Thymus (tissue), 11 donors: ENCODE measurements at regions not wholly inside any gene's neighbourhood (a gene's known extent, or its start where the extent isn't known, plus 50 kb on each side); places are given as distances from the start of the nearest gene placed in this dataset.
"Not testable (repeated sequence)": the region's sequence is repeated elsewhere in the genome, so short reads cannot be mapped to it uniquely, and the experiment has no call there.

ENCODE experiments used
- DNase-seq, 9 donors: peaks; one replicate each; pipeline ENCODE4 v3.0.0-alpha.2; 2013; ENCODE audit warnings: low spot score in 9 of 9, low read depth in 6 of 9, missing footprints in 1 of 9
- H3K27ac ChIP-seq, 2 donors: one replicate each; pipeline ENCODE4 v1.5.1; 2013; ENCODE audit warnings: control low read depth in 1 of 2, low read depth in 1 of 2, low read length in 1 of 2, mild to moderate bottlenecking in 1 of 2, moderate library complexity in 1 of 2
- H3K27me3 ChIP-seq, 2 donors: one replicate each; pipeline ENCODE4 v1.5.1; 2013; ENCODE audit warnings: low read length in 1 of 2; ENCODE audit not compliant: control insufficient read depth in 2 of 2, insufficient read depth in 1 of 2
- H3K36me3 ChIP-seq, 2 donors: one replicate each; pipeline ENCODE4 v1.5.1; 2013; ENCODE audit warnings: low read length in 1 of 2, mild to moderate bottlenecking in 1 of 2, moderate library complexity in 1 of 2; ENCODE audit not compliant: control insufficient read depth in 2 of 2, insufficient read depth in 2 of 2
- H3K4me1 ChIP-seq, 2 donors: one replicate each; pipeline ENCODE4 v1.5.1; 2013; ENCODE audit warnings: low read length in 2 of 2; ENCODE audit not compliant: control insufficient read depth in 2 of 2, insufficient read depth in 2 of 2
- H3K4me3 ChIP-seq, 2 donors: one replicate each; pipeline ENCODE4 v1.5.1; 2013; ENCODE audit warnings: low read length in 2 of 2, control low read depth in 1 of 2, mild to moderate bottlenecking in 1 of 2
- H3K9me3 ChIP-seq, 2 donors: one replicate each; pipeline ENCODE4 v1.5.1; 2013; ENCODE audit warnings: low read length in 1 of 2, mild to moderate bottlenecking in 1 of 2; ENCODE audit not compliant: control insufficient read depth in 2 of 2, insufficient read depth in 1 of 2
- WGBS: extraction: QIAGEN DNeasy Blood & Tissue Kit; methylation state at CpG from one replicate; pipeline ENCODE4 v1.1.7; 2013; 5-methylcytosine and 5-hydroxymethylcytosine counted together
- donor health status: healthy.

DNA sequence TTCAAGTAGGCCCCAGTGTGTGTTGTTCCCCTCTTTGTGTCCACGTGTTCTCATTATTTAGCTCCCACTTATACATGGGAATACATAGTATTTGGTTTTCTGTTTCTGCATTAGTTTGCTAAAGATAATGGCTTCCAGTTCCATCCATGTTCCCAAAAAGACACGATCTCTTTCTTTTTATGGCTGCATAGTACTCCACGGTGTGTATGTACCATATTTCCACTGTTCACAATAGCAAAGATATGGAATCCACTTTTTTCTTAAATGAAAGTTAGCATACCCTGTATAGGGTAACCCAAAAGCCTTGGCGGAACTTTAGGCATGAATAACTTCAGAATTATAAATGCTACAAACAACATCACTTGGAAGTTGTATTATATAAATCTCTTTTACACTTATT is 83.4 kb upstream of the NDUFV2 start:
- no peaks in the 10 kb centered on the region for H3K9me3 ChIP-seq
- no peaks in the 10 kb centered on the region for H3K27me3 ChIP-seq
- WGBS = 98% methylated on average over 4 of the region's 4 CpGs
- DNase-seq = no peak
- no peaks in the 10 kb centered on the region for H3K36me3 ChIP-seq
- H3K27ac ChIP-seq = no peak overlapping the region
- peaks cover 2 to 23% of the 10 kb centered on the region in 2 donors for H3K4me1 ChIP-seq
- no peak overlapping the region for H3K4me3 ChIP-seq

DNA sequence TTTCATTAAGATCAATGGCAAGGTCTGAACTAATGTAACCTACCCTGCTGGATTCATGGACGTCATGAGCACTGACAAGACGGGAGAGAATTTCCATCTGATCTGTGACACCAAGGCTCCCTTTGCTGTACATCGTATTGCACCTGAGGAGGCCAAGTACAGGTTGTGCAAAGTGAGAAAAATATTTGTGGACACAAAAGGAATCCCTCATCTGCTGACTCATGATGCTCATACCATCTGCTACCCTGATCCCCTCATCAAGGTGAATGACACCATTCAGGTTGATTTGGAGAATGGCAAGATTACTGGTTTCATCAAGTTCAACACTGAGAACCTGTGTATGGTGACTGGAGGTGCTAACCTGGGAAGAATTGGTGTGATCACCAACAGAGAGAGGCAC is 82.3 kb upstream of the NDUFV2 start:
- H3K27ac ChIP-seq = no peak overlapping the region
- no peaks in the 10 kb centered on the region for H3K36me3 ChIP-seq
- H3K27me3 ChIP-seq = no peaks in the 10 kb centered on the region
- WGBS = 96% methylated on average over 3 of the region's 3 CpGs
- DNase-seq = no peak
- H3K9me3 ChIP-seq = no peaks in the 10 kb centered on the region
- no peak overlapping the region for H3K4me3 ChIP-seq
- H3K4me1 ChIP-seq = peaks cover 2 to 20% of the 10 kb centered on the region in 2 donors

DNA sequence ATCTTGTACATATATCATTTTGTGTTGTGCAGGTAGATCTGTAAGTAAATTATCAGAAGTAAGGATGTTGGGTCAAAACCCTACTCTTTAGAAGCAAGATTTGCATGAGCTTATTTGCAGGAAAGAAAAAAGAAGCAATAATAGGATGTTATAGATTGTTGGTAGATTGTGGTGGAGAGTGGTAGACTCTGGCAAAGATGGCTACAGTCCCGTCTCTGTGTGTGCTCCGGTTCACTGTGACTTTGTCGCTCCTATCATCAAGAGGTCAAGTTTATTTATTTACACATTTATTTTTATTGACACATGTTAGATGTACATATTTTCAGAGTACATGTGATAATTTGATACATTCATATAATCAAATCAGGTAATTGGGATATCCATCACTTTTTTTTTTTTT is 81.0 kb upstream of the NDUFV2 start:
- no peak for DNase-seq
- 97% methylated on average over 3 of the region's 3 CpGs for WGBS
- H3K27me3 ChIP-seq = no peaks in the 10 kb centered on the region
- no peak overlapping the region for H3K4me3 ChIP-seq
- H3K36me3 ChIP-seq = no peaks in the 10 kb centered on the region
- H3K9me3 ChIP-seq = no peaks in the 10 kb centered on the region
- H3K4me1 ChIP-seq = peaks cover 2 to 16% of the 10 kb centered on the region in 2 donors
- no peak overlapping the region for H3K27ac ChIP-seq

DNA sequence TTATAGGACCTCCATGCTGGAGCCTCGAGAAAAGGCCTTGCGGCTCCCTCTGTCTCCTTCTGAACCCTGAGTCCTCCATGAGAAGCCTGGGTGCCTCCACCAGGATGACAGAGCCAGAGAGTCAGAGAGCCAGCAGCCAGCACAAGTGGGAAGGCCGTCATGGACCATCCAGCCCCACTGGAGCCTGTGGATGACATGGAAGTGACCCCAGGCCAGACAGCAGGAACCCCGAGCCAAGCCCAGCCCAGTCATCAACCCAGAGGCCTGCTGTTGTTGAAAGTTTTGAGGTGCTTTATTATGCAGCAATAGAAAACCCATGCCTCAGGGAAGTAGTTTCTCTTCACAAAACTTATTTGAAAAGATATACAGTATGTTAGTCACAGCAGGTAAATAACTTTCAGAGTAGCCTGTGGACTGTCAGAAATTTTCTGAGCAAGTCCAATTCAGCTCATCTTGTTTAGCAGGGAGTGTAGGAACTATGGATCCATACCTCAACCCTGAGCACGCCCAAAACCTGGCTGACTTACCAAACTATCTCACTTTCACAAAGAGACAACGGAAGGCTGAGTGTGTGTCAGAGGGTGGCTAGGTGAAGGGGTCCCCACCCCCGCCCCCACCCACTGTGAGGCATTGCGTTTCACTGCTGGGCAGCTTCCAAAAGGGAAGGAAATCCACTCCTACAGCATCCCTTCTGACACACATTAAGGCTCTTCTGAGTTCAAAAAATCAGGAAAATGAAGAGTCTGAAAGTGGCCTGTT is 79.9 kb upstream of the NDUFV2 start:
- no peaks in the 10 kb centered on the region for H3K27me3 ChIP-seq
- no peaks in the 10 kb centered on the region for H3K36me3 ChIP-seq
- 85% methylated on average over 8 of the region's 8 CpGs for WGBS
- no peak overlapping the region for H3K4me3 ChIP-seq
- peaks cover 2 to 4% of the 10 kb centered on the region in 2 donors for H3K4me1 ChIP-seq
- DNase-seq = no peak
- no peak overlapping the region for H3K27ac ChIP-seq
- no peaks in the 10 kb centered on the region for H3K9me3 ChIP-seq

DNA sequence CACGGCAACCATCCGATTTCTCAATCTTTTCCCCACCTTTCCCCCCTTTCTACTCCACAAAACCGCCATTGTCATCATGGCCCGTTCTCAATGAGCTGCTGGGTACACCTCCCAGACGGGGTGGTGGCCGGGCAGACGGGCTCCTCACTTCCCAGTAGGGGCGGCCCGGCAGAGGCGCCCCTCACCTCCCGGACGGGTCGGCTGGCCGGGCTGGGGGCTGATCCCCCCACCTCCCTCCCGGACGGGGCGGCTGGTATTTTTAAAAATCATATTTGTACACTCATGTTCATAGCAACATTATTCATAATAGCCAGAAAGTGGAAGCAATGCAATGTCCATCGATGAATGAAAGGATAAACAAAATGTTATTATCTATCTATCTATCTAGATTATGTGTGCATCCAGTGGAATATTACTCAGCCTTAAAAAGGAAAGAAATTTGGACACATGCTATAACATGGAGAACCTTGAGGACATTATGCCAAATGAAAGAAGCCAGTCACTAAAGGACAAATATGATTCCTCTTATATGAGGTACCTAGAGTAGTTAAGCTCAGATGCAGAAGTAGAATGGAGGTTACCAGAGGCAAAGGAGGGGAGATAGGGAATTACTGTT is 78.4 kb upstream of the NDUFV2 start:
- not testable (repeated sequence) for DNase-seq, H3K27me3 ChIP-seq, H3K4me3 ChIP-seq, H3K9me3 ChIP-seq, H3K27ac ChIP-seq, H3K36me3 ChIP-seq, H3K4me1 ChIP-seq
- 98% methylated on average over 15 of the region's 18 CpGs for WGBS

DNA sequence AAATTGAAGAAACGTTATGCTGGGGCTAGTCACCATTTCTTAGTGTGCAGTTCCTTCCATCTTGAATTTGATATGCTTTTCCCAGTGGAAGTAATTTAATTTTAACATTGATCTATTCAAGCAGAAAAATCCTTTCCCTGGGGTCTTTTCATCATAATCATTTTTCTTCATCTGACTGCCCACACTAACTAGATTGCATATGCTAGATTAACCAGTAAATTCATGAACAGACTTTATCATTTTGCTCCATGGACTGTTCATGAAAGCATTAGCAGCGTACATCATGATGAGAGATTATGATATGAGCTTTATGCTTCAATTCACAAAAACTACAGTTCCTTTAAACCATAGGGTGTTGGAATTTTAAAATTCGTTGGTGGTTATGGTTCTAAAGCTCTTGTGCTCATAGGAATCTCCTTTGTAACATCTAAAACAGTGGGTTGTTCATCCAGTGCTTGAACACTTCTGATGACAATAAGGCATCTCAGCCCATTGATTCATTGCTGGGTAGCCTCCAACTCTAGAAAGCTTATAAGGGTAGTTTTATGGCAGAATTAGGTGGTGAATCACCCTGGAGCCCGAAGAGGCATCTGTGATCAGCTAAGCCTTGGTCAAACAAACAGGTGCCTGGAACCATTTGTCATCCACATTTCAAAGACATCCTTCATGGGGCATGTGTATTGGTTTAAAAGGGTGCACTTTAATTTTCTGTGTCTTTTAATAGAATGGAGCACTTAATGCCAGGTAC is 77.2 kb upstream of the NDUFV2 start:
- Histone ChIP-seq H3K4me1 (no peaks in the 10 kb centered on the region), H3K36me3 (no peaks in the 10 kb centered on the region), H3K27ac (no peak overlapping the region), H3K27me3 (no peaks in the 10 kb centered on the region), H3K9me3 (no peaks in the 10 kb centered on the region), H3K4me3 (no peak overlapping the region)
- no peak for DNase-seq
- 79% methylated on average over 4 of the region's 4 CpGs for WGBS

DNA sequence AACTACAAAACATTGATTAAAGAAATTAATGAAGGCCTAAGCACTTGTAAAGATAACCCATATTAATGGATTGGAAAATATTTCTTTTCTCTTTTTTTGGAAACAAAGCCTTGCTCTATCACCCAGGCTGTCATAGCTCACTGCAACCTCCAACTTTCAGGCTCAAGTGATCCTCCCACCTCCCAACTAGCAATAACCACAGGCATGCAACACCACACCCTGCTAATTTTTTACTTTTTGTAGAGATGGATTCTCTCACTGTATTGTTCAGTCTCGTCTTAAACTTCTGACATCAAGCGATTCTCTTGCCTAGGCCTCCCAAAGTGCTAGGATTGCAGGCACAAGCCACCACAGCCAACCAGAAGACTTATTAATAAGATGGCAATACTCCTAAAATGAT is 73.4 kb upstream of the NDUFV2 start:
- no peaks in the 10 kb centered on the region for H3K9me3 ChIP-seq
- no peaks in the 10 kb centered on the region for H3K27me3 ChIP-seq
- no peak overlapping the region for H3K4me3 ChIP-seq
- no peak overlapping the region for H3K27ac ChIP-seq
- H3K4me1 ChIP-seq = no peaks in the 10 kb centered on the region
- H3K36me3 ChIP-seq = no peaks in the 10 kb centered on the region
- DNase-seq = no peak
- 97% methylated on average over 2 of the region's 2 CpGs for WGBS

DNA sequence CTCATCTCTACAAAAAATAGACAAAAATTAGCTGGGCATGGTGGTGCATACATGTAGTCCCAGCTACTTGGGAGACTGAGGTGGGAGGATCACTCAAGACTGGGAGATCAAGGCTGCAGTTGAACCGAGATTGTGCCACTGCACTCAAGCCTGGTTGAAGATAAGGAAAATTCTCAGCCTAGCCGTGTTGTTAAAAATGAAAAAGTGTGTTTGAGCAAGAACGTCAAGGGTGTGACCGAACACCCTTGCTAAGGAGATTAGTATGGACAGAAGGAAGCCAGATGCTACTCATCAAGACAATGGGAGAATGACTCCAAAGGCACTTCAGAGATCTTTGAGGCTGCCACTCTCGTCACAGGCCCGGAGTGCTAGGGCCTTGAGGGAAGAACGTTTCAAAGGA is 70.0 kb upstream of the NDUFV2 start:
- Histone ChIP-seq H3K4me3 (no peak overlapping the region), H3K4me1 (no peaks in the 10 kb centered on the region), H3K9me3 (no peaks in the 10 kb centered on the region), H3K27me3 (no peaks in the 10 kb centered on the region), H3K27ac (no peak overlapping the region), H3K36me3 (no peaks in the 10 kb centered on the region)
- WGBS = 99% methylated on average over 7 of the region's 7 CpGs
- no peak for DNase-seq

DNA sequence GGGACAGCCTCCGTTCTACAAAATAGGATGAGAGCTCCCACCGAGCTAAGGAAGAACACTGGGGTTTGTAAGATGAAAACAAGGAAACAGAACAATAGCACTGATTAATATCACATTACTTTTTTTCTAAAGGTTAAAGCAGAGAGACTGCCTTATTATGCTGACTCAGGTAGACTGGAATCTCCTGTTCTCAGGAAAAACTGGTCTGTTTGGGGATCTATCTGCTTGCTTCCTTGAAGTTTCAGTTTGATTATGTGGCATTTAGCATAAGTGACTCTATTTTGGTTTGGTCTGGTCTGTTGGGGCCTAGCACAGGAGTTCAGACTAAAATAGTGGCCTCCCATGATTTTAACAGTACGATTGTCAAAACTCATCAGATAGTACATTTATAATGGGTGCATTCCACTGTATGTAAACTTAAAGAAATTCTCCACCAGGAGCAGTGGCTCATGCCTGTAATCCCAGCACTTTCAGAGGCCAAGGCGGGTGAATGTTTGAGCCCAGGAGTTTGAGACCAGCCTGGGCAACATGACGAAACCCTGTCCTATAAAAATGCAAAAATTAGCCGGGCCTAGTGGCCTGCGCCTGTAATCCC is 64.1 kb upstream of the NDUFV2 start:
- Histone ChIP-seq H3K9me3 (no peaks in the 10 kb centered on the region), H3K36me3 (no peaks in the 10 kb centered on the region), H3K27me3 (no peaks in the 10 kb centered on the region), H3K4me3 (no peak overlapping the region), H3K4me1 (no peaks in the 10 kb centered on the region), H3K27ac (no peak overlapping the region)
- DNase-seq = no peak
- WGBS = 94% methylated on average over 7 of the region's 7 CpGs
